ENCODE measurements at regions not wholly inside any gene's neighbourhood (a gene's known extent, or its start where the extent isn't known, plus 50 kb on each side); places are given as distances from the start of the nearest gene placed in this dataset.

DNA sequence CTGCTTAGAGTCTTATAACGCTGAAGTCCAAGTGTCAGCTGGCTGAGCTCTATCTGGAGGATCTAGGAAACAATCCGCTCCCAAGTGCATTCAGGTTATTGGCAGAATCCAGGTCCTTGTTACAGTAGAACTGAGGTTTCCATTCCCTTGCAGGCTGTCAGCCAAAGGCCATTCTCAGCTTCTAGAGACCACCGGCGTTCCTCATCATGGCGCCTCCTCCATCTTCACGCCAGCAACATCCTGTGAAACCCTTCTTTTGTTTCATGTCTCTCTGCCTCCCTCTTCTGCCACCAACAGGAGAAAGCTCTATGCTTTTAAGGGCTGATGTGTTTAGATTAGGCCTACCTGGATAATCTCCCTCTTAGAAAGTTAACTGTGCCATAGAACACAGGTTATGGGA lies 133.0 kb upstream of the RASSF8 start:
- no peak for DNase-seq (ENCODE audit: low read depth, low spot score)

DNA sequence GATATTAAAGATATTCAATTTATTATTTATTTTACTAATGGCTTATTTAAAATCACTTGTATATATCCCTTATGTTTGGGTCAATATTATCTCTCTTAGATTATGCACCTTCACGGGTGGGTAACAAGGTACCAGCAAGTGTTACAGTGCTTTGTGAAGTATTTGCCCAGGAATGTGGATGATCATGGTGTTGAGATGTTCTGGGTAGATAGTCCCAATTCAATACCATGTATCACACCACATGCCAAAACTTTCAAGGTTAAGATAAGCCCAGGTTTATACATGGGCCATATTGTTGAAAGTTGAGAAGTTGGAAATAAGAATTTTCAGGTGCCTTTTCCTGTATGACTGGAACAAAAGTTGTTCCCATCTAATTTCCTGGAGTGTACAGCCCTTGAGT lies 131.3 kb upstream of the RASSF8 start:
- DNase-seq (ENCODE audit: low read depth, low spot score), result no peak

DNA sequence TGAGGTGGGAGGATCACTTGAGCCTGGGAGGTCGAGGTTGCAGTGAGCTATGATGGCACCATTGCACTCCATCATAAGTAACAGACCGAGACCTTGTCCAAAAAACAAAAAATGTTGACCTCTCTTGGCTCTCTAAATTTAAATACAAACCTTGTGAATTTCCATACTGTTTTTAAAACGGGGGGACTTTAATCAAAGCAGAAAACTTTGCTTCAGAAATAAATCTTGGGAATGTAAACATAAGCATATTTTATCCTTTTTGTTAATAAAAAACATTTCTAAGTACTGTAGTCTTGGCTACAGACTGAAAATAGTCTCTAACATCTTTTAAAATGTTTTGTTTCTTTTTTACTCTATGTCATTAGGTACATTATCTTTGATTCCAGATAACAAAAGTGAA lies 130.7 kb upstream of the RASSF8 start:
- no peak for DNase-seq (ENCODE audit: low read depth, low spot score)

DNA sequence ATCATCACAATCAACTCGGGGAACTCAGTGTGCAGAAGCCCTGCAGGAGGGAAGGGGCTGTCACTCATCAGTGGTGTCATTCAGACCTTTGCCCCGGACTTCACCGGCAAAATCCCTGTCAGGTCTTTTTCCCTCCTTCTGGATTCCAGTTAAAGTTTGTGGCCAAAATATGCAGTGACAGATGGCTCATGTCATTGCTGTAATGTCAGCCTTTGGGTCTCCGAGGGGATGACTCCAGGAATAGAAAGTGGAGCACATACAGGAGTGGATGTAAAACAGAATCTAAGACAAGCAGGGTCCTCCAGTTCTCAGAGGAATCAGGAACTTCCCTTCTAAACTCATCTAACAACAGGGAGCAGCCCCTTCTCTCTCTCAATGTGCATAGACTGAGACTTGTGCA lies 130.3 kb upstream of the RASSF8 start:
- no peak for DNase-seq (ENCODE audit: low read depth, low spot score)

DNA sequence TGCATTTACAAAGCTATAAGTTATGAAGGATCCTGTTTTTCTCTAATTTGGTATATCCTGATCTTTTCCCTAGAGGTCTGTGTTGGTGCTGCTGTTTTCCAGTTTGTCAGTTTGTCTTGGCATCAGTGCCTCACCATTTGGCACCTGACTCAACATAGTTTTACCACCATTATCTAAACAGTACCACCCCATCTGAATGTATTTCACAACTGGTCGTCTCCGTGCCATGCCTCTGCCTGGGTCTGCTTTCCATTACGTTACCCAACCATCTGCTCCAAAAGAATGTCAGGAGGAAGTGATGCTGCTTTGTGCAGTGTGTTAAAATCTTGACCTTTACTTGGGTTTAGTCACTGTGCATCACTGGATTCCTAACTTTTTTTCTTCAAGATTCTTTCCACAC lies 129.3 kb upstream of the RASSF8 start:
- peak; percentile 86 for DNase-seq (ENCODE audit: low read depth, low spot score)

DNA sequence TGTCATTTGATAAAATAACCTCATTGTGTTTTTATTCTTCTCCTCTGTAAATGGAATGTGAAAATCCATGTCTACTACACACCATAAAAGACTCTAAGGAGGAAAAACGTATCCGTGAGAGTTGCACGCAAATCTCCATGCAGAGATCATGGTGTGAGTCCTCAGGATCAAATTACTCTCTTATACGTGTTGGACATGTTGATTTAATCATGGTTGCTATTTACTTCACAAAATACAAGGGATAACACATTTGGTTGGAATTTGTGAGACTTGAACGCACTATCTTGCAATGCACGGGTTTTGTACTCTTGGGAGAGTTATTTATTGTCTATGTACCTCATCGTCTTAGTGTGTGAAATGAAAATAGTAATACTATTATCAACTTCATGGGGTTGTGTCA lies 128.0 kb upstream of the RASSF8 start:
- DNase-seq (ENCODE audit: low read depth, low spot score), result no peak

DNA sequence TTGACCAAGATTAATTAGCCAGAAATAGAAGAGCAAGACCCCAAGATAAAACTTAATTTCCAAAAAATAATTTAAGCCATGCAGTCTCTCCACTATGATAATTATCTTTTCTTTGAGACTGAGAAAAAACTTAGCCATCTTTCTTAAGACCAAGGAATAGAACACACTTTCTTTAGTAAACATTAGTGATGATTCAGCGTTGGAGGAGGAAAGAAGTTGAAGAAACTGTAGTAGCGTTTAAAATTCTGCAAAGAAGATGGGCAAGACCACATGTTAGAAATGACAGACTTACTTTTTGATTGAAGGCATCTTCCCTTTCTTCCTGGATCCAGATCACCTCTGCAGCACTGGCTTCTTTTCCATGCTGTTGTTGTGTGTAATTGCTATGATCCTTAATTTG lies 124.8 kb upstream of the RASSF8 start:
- no peak for DNase-seq (ENCODE audit: low read depth, low spot score)

DNA sequence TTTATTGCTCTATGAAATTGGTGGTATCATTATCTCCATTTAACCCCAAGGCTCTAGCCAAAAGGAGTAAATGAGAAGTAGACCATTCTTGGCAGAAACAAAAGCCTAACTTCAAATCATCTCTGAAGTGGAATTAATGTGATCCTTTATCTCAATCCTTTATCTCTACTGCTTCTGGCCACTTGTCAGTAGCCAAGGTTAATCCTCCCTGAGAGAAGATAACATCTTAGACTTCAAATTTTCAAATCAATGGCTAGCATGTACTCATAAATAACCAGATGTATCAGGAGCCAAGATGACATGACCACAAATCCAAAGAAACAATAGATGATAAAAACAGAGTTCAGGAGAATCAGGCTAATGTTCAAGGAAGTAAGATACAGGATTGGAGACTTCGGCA lies 123.1 kb upstream of the RASSF8 start:
- no peak for DNase-seq (ENCODE audit: low read depth, low spot score)

DNA sequence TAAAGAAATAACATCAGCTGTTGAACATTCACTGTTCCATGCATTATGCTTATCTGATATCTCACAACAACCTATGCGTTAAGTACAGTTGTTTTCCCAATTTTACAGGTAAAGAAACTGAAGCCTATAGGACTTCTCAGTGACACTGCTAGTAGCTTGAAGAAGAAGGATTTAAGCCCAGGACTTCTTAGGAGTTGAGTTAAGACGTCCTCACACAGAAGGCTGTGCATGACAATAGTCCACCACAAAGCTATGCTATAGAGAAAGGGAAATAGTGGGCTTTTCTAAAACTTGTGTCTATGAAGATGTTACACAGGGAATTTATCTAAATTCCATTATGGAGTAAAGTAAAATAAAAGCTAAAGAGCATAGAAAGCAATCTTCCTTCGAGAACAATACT lies 120.5 kb upstream of the RASSF8 start:
- DNase-seq (ENCODE audit: low read depth, low spot score), result no peak

DNA sequence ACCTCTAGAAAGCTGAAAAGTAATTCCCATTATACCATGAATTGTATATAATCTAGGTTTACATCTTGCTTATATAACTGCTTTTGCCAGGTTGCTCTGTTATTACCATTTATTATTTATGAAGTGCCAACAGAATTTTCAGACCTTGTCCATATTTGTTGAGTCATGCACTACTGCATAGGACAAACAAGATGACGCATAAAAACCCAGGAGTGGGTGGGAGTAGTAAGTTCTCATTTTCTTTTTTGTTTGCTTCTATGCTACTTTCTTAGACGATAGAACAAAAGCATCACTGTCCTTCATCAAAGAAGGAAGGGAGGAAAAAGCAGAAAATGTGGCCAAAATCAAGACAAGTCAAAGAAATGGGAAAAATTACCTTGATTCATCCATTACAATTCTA lies 119.0 kb upstream of the RASSF8 start:
- DNase-seq (ENCODE audit: low read depth, low spot score), result no peak

DNA sequence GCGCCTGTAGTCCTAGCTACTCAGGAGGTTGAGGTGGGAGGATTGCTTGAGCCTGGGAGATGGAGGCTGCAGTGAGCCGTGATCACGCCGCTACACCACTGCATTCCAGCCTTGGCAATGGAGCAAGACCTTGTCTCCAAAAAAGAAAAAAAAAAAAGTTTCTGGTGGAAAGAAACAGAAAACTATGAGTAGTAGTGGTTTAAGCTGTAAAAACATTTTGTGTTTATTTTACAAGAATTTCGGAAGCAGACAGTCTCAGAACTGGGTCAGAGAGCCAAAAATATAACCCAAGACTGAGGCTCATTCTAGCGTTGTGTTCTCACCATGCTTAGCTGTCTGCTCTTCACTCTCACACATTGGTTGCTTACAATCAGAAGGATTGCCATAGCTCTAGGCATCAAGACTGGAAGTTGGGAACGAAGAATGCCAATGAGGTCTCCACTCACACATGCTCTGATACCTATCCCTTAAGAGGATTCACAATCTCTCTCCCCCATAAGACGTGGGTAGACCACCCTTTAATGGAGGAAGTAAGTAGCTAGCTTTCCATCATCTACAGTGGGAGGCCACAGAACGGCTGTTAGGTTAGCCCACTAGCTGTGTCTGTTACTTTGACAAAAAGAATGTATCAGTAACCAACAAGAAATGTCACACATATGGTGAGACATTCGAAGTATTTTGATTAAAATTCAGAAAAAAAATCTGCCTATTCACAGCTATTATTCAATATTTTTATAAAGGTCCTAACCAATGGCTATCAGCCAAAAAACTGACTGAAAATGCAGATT lies 117.6 kb upstream of the RASSF8 start:
- peak; percentile 80 for DNase-seq (ENCODE audit: low read depth, low spot score)

DNA sequence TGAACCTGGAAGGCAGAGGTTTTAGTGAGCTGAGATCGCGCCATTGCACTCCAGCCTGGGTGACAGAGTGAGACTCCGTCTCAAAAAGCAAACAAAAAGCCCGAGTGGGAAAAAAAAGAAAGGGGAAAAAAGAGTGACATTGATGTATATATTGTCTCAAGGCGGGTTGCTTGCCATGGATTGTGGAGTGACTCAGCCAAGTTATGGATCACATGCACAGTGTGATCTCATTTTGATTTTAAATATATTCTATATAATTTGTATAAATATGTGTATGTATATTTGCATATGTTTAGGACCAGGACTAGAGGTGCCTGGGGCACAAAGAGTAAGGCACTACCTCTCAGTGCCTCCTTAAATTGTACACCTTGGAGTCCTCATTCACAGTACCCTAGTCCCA lies 116.2 kb upstream of the RASSF8 start:
- DNase-seq (ENCODE audit: low read depth, low spot score), result no peak

DNA sequence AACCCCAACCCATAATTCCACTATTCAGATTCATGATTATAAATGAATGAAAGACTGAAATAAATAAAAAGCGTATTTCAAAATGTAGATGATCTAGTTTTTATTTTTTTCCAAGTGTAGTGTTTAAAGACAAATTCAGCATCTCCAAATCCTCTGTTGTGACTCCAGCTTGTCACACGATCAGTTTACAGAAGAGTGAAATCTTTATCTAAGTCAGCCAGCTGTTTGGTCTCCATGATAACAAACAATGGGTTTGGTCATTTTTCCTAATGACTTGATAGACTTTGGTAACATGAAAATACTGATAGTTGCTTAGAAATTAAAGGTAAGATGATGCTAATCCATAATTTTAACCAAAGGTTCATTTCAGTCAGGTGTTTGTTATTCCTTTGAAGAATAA lies 114.5 kb upstream of the RASSF8 start:
- DNase-seq (ENCODE audit: low read depth, low spot score), result no peak

DNA sequence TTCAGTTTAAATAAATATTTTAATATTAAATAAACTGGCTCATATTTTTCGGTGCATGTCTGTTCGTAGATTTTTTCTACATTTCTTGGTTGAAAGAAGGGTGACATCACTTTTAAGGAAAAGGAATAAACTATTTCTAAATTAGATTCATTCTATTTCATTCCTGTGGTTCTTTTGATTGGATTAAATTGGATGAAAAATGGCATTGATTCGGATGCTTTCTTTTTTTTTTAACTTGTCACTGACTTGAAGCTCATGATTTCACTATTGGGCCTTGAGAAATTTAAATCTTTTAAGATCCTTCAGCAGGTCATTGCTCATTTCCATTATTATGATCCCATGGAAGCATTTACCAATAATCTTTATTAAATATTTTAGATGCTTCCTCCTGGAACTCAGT lies 113.1 kb upstream of the RASSF8 start:
- no peak for DNase-seq (ENCODE audit: low read depth, low spot score)

DNA sequence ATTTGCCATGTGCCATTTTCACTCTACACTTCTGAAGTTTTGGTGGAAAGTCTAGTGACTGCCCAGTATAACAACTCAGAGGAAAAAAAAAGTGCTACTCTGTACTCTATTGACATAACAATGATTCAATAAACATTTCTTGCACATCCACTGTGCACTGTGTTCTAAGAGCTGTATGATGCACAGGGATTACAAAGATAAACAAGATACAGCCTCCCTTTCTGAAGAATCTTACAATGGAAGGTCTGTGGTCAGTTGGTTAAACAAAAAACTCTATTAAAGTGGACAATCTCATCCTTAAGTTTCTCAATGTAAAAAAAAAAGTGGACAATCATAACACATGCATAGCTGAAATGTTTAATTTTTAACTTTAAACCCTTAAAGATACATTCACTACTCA lies 105.7 kb upstream of the RASSF8 start:
- DNase-seq (ENCODE audit: low read depth, low spot score), result no peak

DNA sequence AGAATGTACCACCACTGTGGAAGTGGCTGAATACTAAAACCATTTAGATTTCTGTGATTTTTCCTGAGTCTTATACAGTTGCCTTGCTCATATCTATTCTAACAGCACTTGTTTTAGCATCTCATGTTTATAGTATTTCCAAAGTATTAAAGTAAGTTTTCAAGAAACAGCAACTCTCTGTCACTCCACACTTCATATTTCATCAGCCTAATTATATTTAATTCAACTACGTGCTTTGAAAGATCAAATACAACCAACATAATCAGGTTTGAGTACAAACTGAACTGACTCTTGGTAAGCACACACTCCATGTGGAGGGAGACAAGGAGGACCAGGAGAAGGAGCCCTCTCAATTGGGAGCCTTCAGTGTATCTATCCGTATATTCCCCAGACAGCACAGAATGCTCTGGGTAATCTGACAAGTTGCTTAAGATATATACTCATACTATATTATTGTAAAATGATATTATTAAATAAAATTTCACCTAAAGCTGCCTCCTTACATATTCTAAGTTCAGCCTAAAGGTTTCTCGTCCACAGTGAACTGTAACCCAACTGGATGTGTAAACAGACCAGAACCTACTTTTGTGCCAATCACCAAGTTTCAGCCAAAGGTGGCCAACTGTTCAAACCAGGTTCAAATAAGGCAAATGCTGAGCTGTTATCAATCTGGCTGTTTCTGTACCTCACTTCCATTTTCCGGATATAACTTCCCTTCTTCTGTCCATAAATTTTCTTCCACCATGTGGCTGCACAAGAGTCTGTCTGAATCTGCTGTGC lies 105.0 kb upstream of the RASSF8 start:
- no peak for DNase-seq (ENCODE audit: low read depth, low spot score)

DNA sequence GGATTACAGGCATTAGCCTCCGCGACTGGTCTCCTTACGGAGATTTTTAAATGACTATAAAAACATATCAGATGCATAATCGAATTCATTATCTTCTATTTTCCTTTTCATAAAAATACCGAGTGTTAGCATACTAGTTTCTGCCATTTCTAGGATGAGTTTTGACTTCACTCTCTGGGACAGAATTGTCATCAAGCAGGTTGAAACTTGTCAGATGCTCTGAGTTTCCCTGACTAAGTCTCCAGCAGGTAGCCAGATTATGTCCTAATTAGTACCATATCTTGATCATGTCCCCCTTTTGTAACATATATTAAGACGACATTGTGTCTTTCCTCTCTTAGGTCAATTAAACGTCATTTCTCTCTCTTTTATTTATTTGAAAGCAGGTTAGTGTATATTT lies 103.5 kb upstream of the RASSF8 start:
- DNase-seq (ENCODE audit: low read depth, low spot score), result no peak

DNA sequence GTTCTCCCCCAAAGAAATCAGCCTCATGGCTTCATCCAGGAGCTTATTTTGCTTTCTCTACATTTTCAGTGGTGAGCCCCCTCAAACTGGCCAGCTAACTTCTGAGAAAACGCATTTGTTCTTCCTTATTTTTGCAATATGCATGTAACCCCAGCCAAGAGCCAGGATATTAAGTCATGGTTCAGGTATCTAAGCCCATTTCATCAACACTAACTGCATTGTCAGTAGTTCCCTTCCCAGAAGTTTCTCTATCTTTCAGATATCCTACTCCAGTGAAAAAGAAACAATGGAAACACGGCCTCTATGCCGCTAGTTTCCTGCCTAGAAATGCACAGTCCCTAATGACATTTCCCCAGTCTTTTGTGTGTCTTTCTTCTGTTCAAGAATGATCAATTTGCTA lies 102.8 kb upstream of the RASSF8 start:
- DNase-seq (ENCODE audit: low read depth, low spot score), result no peak

DNA sequence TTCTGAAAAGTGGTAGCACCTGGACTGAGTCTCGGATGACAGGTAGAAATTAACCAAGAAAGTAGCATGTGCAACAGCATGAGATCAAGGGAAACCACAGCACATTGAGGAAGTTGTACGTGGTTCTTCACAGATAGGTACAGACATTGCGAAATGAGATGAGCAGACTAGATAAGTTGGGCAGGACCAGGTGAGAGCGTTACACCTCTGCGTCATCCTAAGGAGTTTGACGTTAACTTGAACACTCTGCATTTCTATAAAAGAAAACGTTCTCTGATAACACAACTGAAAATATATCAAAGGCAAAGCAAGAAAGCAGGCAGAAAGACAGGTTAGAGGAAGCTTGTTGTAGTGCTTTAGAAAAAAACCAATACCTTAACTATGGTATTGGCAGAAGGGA lies 98.5 kb upstream of the RASSF8 start:
- DNase-seq (ENCODE audit: low read depth, low spot score), result no peak

DNA sequence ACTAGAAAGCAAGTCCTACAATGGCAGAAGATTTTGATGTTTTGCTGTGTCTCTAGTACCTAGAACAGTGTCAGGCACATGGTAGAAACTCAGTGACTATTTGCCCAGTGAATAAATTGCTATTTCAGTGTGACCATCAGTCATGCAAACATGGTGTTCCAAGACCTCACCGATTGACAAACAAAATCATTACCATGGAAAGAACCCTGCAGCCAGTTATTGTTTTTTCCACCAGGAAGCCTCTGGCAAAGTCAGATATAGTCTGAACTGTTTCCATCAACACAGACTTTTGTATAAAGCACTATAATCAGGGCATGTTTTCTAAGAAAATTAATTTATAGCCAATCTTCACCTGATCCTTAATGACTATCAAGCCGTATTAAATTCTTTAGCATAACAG lies 97.3 kb upstream of the RASSF8 start:
- DNase-seq (ENCODE audit: low read depth, low spot score), result no peak

DNA sequence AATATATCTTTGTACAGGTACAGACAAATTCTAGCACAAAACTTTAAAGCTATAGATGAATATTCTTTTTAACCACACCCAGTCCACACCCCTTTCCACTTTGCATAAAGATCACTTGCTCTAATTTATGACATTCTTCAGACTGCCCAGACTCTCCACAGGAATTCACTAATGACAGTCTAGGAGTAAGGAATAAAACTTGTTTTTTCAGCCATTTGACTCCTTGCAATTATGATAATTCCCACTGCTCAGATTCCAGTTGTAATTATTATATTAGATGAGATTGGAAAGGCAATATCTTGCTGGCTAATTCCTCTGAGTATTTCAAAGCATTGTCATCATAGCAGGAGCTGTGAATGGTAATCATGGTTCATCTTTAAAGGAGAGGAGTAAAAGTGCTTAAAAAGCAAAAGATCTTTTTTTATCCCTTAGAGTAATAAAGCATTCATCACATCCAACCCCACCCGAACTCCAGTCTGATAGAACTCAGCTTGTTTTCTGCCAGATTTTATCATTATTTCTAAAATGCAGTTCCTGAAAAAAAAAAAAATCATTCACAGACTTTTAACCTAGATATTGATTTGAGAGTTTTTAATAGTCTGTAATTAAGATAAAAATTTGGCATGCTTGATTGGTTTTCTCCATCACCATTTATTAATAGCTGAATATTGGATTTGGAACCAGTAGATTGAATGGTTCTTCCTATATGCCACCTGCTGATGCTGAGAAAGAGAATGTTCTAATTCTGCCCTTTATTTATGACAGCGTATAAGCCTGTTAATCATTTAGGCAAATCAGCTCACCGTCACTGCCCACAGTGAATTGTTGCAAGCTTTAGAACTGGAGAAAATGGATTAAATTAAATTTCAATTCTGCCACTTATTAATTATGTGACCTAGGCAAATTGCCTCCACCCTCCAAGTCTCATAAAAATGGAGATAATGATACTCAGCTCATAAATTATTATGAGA lies 93.9 kb upstream of the RASSF8 start:
- DNase-seq (ENCODE audit: low read depth, low spot score), result no peak

All from brain pericyte (primary cell).